ENCODE measurements at regions not wholly inside any gene's neighbourhood (a gene's known extent, or its start where the extent isn't known, plus 50 kb on each side); places are given as distances from the start of the nearest gene placed in this dataset.
A peak's percentile ranks its signal among the peaks of the same experiment; 100 is the strongest.

DNA sequence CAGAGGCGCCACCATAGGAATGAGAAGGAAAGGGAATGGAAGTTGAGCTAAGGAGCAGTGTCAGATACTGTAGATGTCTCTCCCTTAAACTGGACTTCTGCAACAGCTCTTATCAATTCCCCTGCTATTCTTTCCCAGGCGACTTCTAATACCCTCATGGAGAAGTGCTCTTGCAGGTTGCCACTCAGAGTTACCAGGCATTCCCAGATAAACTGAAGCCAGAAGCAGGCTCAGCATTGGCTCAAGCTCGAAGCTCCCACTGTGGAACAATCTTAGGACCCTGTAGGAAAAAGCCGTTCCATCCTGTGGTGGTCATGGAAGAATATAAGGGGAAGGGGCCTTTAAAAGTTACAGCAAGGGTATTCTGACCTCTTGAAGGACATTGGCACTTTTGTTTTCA, 208.7 kb upstream of the PLET1 start:
- DNase-seq: no peak

DNA sequence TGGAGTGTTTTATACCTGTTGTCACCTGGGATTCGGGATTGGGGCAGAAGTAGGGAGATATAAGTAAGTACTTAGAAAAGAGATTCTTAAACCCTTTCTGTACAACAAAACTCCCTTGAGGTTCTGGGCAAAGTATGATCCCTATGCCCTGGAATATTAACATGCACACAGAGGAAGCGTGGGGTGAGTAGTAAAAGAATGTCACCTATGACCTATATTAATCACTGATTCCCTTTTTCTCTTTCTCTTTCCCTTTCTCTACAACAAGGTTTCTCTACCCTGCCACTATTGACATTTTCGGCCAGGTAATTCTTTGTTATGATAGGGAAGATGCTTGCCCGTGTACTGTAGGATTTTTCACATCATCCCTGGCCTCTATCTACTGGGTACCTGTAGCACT, 209.7 kb upstream of the PLET1 start:
- no peak for DNase-seq

DNA sequence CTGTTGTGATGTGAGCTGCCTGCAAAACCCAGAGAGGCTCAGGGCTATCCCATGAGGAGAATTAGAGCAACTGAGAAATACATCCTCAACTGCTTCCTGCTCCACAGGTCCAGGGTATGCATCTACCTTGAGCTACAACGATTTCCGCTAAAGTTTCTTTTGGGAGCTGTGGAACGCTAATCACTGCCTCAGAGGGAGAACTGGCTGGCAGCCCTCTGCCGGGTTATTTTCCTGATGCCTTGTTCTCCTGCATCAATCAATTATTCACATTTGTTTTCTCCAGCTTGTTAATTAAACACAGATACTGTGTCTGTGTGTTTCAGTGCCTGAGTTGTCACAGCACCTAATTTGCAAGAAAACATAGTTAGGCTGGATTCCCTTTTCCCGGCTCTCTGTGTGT, 211.1 kb upstream of the PLET1 start:
- no peak for DNase-seq

DNA sequence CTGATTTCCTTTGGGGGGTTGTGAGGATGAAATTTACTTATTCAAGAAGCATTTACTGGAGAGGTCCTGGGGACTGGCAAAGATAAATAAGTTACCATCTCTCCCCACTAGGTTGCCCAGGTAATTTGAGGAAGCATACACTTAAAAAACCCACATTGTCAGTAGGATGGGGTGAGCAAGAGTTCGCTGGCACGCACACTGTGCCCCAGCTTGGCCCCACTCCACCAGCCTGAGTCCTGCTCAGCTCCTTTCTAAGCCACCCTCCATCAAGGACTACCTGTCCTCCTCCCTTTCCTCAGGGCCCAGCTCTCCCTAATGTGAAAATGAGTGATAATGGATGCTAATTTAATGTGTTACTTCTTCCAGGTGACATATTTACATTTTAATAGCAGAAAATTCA, 216.5 kb upstream of the PLET1 start:
- DNase-seq: no peak

DNA sequence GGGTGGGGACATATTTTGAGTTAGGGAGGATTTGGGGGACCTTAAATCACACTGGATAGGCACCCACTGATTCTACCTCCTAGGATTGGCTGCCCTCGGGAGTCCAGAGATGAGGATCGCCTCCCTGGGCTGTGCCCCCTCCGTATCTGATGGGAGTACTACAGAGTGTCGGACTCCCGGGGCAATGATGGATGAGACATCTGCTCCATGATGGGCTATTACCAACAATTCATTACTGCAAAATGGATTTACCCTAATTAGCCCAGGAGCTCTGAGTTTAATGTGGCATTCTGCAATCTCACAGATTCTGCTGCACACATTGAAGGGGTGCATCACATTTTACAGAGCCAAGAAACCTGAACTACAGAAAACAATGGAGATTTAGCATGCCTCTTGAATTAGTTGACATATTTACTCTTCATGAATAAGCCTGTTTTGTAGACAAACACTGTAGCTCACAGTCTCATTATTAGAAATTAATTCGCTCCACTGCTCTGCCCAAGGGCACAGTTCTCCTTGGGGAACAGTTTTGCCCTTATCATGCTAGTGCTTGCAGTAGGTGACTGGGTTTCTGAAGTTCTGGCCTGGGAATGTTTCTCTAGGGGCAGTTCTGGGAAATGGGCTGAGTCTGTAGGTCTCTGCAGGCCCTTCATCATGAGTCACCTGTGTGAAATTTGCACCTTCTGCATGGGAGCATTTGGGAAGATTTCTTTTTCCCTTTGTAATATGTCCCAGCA, 217.1 kb upstream of the PLET1 start:
- peak; percentile 5 for DNase-seq

DNA sequence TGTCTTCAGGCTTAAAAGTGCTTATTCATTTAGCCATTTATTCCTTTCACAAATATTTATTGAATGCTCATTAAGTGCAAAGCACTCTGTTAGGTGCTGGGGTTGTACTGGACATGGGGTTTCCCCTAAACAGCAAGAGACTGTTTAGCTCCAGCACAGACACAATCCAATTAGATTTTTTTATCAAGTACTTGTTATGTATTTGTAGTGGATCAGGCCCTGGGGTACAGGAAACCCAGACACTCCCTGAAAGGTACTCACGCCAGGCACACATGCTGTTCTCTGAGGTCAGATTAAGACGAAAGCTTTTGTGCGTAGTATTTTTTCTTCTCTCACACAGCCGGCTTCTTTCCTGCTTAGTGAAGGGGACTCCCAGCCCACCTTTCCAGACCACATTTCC, 218.1 kb upstream of the PLET1 start:
- no peak for DNase-seq

DNA sequence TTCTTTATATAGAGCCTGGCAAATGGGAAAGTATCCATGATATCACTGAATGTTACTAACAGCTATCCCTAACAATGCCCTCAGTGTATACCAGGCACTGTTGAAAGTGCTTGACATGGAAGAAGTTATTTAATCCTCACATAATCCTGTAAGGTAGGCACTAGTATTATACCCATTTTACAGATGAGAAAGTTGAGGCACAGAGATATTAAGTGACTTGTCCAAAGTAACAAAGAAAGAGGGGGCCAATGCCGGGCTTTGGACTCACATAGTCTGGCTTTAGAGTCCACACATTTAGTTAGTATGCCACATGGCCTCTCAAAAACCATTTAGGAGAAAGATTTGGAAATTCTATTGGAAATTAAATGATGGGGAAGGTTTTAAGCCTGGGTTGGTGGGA, 220.8 kb upstream of the PLET1 start:
- DNase-seq: no peak

DNA sequence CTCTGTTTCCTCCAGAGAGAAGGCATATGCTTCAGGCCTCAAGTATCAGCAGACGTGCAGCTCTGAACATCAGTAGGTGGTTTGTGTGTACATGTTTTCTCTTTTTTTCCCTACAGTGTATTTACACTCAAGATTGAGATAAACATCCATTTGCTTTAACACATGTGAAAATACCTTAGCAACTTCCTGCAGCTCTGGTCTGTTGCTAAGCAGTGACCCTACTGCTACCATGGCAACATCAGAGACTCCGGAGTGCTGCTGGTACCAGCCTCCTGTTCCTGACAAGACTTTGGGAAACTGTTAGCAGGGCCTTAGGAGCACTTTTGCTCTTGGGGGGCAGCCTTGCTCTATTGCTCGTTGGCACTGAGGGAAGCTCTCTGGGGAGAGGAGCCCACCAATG, 221.2 kb upstream of the PLET1 start:
- no peak for DNase-seq

DNA sequence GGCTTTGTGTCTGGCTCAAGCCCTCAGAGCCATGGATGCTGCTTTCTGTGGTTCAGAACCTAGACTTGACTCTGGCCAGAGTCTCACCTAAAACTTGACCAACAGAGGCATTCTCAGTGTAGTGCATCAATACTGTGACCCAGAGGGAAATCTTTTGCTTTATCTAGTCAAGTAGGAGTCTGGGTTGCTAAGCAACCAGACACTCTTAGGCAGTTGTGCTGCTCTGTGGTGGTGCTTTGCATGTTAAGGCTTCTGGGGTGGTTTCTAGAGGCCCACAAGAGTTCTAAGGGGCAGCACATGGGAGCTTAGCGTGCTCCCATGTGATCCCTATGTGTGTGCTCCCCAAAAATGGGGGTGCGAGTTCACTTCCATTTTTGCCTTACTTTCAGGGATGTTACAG, 224.6 kb upstream of the PLET1 start:
- DNase-seq: no peak

DNA sequence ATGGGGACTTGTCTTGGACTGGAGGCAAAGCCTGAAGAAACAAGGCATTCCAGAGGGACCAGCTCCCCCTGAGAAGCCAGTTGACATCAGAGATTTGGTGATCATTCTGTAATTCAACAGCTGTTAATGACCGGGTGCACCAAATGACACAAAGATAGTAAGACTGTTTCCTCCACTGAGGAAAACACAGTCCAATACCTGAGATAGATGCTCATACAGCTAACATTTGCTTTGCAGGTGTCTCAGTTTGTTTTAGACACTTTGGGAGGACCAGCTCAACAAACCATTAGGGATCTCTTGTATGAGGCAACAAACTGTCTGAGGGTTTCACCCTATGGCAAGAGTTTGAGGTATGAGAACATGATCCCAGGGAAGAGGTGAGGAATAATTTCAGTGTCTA, 237.2 kb upstream of the PLET1 start:
- DNase-seq: no peak

DNA sequence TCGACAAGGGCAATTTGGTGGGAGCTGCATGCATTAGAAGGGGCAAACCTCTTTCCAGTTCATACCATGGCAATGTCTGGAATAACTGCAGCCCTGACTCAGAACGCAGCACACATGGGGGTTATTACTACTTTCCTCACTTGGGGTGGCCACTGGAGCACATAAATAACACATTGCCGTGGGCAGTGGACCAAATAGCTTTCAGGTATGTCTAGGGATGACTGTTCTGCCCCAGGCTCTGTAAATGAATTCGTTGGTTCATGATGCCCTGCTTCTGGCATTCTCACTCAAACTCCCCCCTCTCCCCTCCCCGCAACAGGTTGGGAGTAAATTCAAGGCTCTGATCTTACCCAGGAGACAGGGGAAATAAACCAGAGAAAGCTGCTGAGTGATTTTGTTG, 238.0 kb upstream of the PLET1 start:
- DNase-seq: no peak

DNA sequence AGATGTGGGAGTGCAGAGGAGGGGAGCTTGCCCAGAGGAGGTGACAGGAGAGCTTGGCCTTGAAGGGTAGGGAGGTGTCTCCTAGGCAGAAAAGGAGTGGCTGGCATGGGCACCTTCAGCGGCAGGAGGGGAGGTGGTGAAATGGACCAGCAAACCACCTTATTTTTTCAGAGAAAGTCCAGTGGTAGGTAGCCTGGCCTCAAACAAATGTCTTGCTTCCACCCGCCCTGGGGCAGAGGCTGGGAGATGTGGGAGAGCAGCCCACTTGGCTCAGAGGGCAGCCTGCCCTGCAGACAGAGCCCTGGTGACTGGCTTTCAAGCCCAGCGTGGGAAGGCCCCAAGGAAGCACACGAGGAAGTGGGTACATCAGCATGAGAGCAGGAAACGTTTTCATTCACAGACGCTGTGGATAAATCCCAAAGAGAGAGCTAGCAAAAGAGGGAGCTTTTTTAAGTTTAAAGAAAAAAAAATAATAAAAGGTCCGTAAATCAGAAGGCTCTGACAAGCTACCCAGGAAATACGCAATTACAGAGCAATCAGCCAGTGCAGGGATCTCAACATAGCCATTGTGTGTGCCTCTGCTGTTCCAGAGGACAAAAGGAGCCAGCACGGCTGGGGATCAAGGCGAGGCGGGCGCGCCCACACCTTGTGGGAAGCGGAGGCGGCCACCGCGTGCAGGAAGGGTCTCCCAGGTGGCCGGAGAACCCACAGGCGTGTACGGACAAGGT, 238.7 kb upstream of the PLET1 start:
- no peak for DNase-seq

DNA sequence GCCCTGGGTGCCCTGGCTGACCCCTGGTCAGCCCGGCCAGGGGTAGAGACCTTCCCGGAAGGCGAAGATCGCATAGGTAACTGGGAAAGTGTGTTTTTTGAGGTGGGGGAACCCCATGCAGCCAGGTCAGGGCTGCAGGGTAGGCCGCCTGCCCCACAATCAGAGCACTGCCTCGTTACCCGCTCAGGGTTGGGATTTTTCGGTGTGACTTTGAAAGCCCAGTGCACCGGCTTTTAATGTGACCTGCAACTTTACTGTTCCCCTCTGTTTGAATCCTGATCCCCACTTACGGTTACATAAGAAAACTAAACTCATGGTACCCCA, 239.2 kb upstream of the PLET1 start:
- DNase-seq: no peak

DNA sequence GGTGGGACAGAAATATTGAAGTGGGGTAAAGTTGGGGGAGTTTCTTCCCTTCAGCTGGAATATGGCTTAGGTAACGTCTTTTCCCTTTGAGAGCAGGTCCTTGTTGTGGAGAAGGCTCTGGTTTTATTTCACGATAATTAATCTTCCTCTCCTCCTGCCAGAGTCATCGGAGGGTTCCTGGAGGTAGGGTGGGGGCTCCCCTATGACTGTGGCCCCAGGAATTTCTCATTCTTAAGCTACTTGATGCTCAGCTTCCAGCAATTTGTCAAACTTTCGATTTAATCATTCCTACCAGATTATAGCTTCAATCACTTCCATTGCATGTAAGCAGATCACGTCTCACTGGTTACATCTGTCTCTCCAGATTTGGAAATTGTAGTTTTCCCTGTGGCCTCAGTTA, 242.8 kb upstream of the PLET1 start:
- DNase-seq: no peak

DNA sequence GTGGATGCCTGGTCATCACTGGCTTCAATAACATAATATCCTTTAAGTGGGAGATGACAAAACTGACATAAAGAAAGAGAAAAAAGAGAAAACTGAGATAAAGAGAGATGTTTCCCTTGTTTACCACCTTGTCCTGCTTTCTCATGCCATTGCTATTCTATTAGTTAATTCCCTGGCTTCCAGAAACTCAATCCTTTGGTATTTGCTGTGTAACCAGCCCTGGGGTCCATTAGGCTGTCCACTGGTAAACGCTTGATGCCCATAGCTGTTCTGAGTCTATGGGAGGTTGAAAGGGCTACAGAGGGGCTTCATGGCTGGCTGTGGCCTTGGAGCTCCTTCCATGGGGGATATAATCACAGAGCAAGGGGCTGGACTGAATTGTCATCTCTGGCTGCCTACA, 243.4 kb upstream of the PLET1 start:
- DNase-seq: no peak

DNA sequence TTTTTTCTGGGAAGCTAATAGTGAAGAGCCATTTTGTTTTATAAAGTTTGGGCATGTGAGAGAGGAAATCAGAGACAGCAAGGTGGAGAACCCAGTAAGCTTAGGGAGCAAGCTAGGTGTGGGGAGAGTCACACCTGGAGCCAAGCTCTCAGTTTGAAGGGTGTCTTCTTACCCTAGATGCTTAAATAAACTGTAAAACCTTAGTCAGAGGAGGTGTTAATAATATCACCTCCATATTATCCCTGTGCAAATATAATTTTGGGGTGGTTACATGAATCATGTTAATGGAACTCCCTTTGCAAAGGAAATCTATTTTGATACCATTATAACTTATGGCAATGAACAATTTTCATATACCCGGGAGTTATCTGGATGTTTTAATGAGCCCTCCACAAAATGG, 246.2 kb upstream of the PLET1 start:
- no peak for DNase-seq

DNA sequence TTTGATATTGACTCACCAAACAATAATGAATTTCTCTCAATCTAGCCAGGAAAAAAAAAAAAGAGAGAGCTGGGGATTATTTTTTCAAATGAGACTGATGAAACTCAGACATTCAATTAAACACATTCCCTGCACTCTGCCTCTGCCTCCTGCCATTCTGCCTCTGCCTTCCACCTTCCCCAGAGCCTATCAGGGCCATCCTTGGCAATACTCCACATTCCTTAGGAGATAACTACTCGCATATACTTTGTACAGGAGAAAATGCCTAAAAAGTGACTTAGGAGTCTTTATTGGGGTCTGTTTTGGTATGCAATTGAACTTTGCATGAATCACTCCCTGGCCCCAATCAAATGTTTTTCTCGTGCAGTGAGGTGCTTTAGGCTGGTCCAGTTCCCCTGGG, 246.6 kb upstream of the PLET1 start:
- no peak for DNase-seq

DNA sequence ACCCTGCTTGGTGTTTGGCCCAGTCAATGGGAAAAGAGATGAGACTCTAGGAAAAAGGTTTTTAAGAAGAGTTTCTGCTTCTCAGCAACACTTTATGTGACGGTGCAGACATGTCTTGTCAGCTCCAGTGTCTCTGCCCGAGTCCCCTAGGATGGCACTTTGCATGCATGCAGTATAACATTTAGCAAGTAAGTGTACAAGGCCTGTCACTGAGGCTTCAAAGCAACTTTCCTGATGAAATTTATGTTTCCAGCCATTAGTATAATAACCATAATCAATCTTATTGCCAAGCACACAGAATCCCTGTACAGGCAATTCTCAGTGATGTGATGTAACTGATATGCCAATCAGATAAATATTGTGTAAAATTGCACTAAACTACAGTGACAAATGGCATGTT, 248.1 kb upstream of the PLET1 start:
- DNase-seq: no peak

DNA sequence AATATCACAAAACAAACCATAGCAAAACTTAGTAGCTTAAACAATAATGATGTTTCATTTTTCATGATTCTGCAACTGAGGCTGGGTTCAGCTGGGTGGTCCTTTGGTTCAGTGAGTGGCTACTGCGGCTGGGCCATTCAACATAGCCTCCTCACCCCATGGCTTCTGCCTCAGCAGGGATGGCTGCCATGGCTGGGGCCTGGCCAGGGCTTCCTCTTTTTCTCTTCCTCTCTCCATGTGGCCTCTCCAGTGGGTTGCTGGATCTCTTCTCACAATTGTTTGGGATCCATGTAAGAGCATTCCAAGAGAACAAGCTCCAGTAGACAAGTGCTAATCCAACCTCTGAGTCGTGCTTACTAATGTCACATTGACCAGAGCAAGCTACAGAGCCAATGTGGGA, 248.6 kb upstream of the PLET1 start:
- DNase-seq: no peak

DNA sequence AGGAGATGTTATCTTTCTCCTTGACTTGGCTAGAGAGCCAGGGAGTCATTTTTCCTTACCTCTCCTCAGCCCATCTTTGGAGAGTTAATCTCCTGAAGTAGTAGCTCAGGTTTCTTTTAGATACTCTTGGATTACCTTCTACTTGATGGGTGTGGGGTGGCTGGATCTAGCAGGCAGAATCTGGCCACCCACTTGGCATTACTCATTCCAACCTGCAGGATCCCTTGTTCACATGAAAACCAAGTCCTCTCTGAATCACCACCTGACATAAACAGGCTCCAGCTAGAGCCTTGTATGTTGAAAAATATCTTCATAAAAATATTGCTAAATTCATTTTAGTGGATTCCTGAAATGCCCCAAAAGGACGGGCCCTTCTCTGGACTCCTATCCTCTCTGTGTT, 250.6 kb upstream of the PLET1 start:
- DNase-seq: no peak

DNA sequence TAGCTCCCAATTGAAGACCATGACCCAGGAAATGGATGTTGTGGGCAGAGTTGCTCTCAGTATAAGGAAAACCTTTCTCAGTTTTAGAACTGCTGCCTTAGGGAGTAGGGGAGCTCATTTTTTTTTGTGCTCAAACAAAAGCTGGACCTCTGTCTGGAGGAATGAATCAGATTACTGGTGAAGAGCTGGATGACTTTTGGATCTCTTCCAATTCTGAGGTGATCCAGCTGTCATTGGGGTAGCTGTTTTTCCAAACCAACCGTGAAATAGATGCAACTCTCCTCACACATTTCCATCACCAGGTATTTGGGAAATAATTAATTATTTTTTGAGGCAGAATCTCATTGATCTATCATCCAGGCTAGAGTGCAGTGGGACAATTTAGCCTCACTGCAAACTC, 251.3 kb upstream of the PLET1 start:
- peak; percentile 9 for DNase-seq

DNA sequence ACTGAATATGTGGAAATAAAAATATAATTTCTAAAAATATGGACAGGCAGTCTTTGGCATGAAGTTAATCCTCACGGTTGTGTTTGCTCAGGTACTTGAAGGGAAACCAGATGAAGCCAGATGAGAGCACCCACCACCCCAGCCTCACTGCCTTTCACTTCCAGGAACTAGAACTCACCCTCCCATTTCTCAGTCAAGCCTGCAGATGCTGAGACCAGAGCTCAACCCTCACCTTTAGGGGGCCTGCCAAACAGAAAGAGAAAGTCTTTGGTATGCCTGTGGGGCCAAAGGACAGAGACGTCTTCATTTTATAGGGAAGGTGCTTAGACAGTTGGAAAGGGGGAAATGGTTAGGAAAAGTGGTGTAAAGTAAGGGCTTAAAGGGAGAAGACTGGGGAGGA, 252.8 kb upstream of the PLET1 start:
- DNase-seq: no peak

DNA sequence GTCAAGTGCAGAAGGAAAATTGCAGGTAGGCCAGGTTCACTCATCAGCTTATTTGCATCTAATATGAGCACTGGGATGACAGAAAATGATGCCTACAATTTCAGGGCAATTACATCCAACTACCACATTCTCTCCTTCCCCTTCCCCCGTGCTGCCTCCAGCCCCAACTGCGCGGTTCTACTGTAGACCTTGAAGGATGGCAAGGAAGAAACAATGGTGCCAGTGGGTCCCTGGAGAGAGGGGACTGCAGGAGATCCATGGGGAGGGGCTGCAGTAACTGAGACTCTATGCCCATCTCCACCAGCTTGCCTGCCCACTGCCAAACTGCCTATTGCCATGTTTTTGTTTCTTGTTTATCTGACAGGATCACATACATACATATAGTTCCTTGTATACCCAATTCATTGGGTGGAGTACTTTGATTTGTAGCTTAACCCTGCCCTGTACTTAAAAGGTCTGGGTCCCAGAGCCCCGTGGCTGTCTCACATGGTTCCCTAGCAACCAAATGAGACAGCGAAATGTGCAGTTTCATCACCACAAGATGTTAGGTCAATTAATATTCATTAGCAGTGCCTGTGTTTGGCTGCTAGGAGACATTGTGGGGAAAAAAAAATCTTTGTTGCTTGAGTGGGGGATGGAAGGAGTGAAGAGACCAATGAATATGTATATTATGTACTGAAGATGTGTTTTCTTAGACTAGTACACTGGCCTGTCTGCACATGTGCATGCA, 253.5 kb upstream of the PLET1 start:
- DNase-seq: peak; percentile 30

DNA sequence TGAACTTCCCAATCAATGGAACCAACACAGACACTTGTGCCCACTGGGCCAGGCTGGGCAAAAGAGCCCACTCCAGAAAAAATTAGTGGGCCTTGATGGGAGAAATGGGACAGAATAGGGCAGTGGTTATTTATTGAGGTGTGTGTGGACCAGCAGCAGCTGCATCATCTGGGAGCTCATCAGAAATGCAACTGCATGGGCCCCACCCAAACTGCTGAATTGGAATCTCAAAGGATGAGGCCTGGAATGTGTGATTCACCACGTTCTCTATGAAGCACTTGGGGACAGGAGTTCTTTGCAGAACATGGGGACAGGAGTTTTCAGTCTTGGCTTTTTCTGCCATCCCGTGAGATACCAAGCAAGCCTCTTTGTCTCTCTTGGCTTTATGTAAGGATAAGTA, 255.6 kb upstream of the PLET1 start:
- no peak for DNase-seq

DNA sequence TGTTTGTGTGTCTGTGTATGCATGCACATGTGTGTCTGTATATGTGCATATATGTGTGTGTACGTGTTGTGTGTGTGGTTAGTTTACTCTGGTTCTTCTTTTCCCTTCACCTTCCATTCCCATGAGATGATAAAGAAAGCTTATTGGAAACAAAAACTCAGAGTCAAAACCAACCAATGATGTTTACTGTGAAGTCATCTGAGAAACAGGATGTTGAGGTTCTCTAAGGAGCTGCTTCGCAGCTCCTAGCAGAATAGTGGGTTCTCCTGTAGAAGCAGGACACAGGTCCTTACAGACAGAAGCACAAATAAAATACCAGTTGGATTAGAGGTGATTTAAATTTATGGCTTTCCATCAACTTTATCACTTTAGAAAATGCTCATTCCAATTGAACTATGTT, 256.1 kb upstream of the PLET1 start:
- DNase-seq: no peak

Data from NCI-H524 treated with DMSO at 0.1 percent for 48 hours (cell line).